GM12878 (cell line): ENCODE measurements at regions not wholly inside any gene's neighbourhood (a gene's known extent, or its start where the extent isn't known, plus 50 kb on each side); places are given as distances from the start of the nearest gene placed in this dataset.

Source experiments
- ATAC-seq: fragments of 200-7000 bp; cut with Tn5 transposase; 3 replicates; pipeline ENCODE4 v1.9.1; 2020; ENCODE audit warnings: mild to moderate bottlenecking, moderate library complexity
- BruUV-seq: library from RNA; stranded (reverse); fragments of 400-500 nt; replicated peaks from 2 replicates; lab custom pipeline; 2021; lab: Mats Ljungman, UMichigan
- CTCF ChIA-PET: fragments of 300-600 bp; sonication (Branson Sonifier 250); formaldehyde crosslinking; extraction: SDS; loops from one replicate; lab custom pipeline; 2021; ENCODE audit warnings: inconsistent platforms; lab: Yijun Ruan, JAX
- POLR2A ChIA-PET: fragments of 350-600 bp; formaldehyde crosslinking; extraction: SDS; loops from one replicate; lab custom pipeline; 2021; ENCODE audit warnings: inconsistent platforms; lab: Charles Lee
- RAD21 ChIA-PET: fragments of 300-600 bp; sonication (Branson Sonifier 250); formaldehyde crosslinking; loops from one replicate; lab custom pipeline; 2023; ENCODE audit warnings: antibody characterized with exemption; ENCODE audit not compliant: unreplicated experiment; lab: Charles Lee
- SMC1A ChIA-PET: fragments of 300-600 bp; sonication (Branson Sonifier 250); formaldehyde crosslinking; loops from one replicate; lab custom pipeline; 2023; ENCODE audit not compliant: unreplicated experiment, uncharacterized antibody; lab: Charles Lee
- DNase-seq: peaks from one replicate; pipeline ENCODE4 v3.0.0-alpha.2; 2011; ENCODE audit warnings: low read depth, low spot score
- FAIRE-seq: peaks from 3 replicates; lab custom pipeline; 2011; peaks lifted over from hg19 to GRCh38; lab: Jason Lieb, UNC
- H2AFZ ChIP-seq: 2 replicates; pipeline ENCODE4 v1.6.0; 2011; ENCODE audit warnings: low read depth, low read length, control low read depth; ENCODE audit not compliant: control insufficient read depth
- H3K27ac ChIP-seq: 2 replicates; pipeline ENCODE4 v1.5.1; 2011; ENCODE audit warnings: control low read depth; ENCODE audit not compliant: control insufficient read depth, insufficient read depth
- H3K27me3 ChIP-seq, 2 experiments: replicated peaks in 1 of 2; 2 replicates each; pipeline versions ENCODE4 v1.6.0 to v1.6.1; 2011; ENCODE audit warnings: low read length in 1 of 2; ENCODE audit not compliant: control insufficient read depth in 2 of 2, insufficient read depth in 2 of 2
- H3K36me3 ChIP-seq, 2 experiments: 2 replicates each; pipeline ENCODE4 v1.5.1; 2011; ENCODE audit warnings: low read length in 1 of 2; ENCODE audit not compliant: control insufficient read depth in 2 of 2, insufficient read depth in 2 of 2
- H3K4me1 ChIP-seq: 2 replicates; pipeline ENCODE4 v1.6.1; 2011; ENCODE audit warnings: mild to moderate bottlenecking, low read length, moderate library complexity, mixed read lengths; ENCODE audit not compliant: control insufficient read depth, insufficient read depth
- H3K4me2 ChIP-seq: 2 replicates; pipeline ENCODE4 v1.6.0; 2011; ENCODE audit warnings: control low read depth; ENCODE audit not compliant: control insufficient read depth, insufficient read depth
- H3K4me3 ChIP-seq: fragments of 200-600 bp; sonication (generic); 2 replicates; pipeline ENCODE4 v1.5.1; 2016
- H3K79me2 ChIP-seq: 2 replicates; pipeline ENCODE4 v1.6.0; 2011; ENCODE audit warnings: low read length; ENCODE audit not compliant: control insufficient read depth, insufficient read depth
- H3K9ac ChIP-seq: 2 replicates; pipeline ENCODE4 v1.8.0; 2011; ENCODE audit warnings: low read length, control low read depth, mixed read lengths; ENCODE audit not compliant: control insufficient read depth, insufficient read depth
- H3K9me3 ChIP-seq: replicated peaks from 3 replicates; pipeline ENCODE4 v1.5.1; 2011; ENCODE audit warnings: mild to moderate bottlenecking, low read length; ENCODE audit not compliant: control insufficient read depth, insufficient read depth
- H4K20me1 ChIP-seq: 2 replicates; pipeline ENCODE4 v1.6.0; 2011; ENCODE audit not compliant: control insufficient read depth, insufficient read depth
- FOXK2 ChIP-seq: fragments of 450-650 bp; IDR thresholded peaks from 2 replicates; pipeline ENCODE4 v1.6.1; 2017; ENCODE audit warnings: mild to moderate bottlenecking, moderate library complexity
- MEF2A ChIP-seq: IDR thresholded peaks from 2 replicates; pipeline ENCODE4 v1.6.1; 2011; ENCODE audit warnings: low read depth, mild to moderate bottlenecking, low read length, moderate library complexity; ENCODE audit not compliant: insufficient read depth
- RAD21 ChIP-seq: IDR thresholded peaks from 2 replicates; pipeline ENCODE4 v1.6.1; 2011; ENCODE audit warnings: mild to moderate bottlenecking, low read depth, low read length, moderate library complexity; ENCODE audit not compliant: insufficient read depth
- RB1 ChIP-seq: fragments of 450-650 bp; formaldehyde crosslinking; IDR thresholded peaks from 2 replicates; pipeline ENCODE4 v1.6.1; 2017; ENCODE audit warnings: mild to moderate bottlenecking, borderline replicate concordance
- RCOR1 ChIP-seq: conservative IDR thresholded peaks from 2 replicates; pipeline ENCODE4 v1.6.1; 2012; ENCODE audit warnings: low read depth, low read length, improper control_type of control experiment
- TCF7 ChIP-seq: IDR thresholded peaks from 2 replicates; pipeline ENCODE4 v1.6.1; 2014; ENCODE audit warnings: antibody characterized with exemption, borderline replicate concordance
- USF1 ChIP-seq: IDR thresholded peaks from 2 replicates; pipeline ENCODE4 v1.6.1; 2011; ENCODE audit warnings: borderline replicate concordance, low read depth, mild to moderate bottlenecking, moderate library complexity, mixed read lengths, low read length; ENCODE audit not compliant: insufficient read depth; ENCODE audit errors: extremely low read length
- ZBTB40 ChIP-seq: fragments of 450-650 bp; IDR thresholded peaks from 2 replicates; pipeline ENCODE4 v1.6.1; 2016; ENCODE audit warnings: mild to moderate bottlenecking, moderate library complexity, borderline replicate concordance
- ZNF592 ChIP-seq: fragments of 450-650 bp; IDR thresholded peaks from 2 replicates; pipeline ENCODE4 v1.6.1; 2017; ENCODE audit warnings: mild to moderate bottlenecking, moderate library complexity
- WGBS: methylation state at CpG from one replicate; pipeline ENCODE4 v1.1.6; 2016; ENCODE audit warnings: low lambda C conversion rate; ENCODE audit not compliant: insufficient replicate concordance, insufficient coverage; ENCODE audit errors: missing lambda C conversion rate; 5-methylcytosine and 5-hydroxymethylcytosine counted together
- in situ Hi-C: fragments of 300-500 bp; cut with MboI; formaldehyde crosslinking; loops from 9 replicates; pipeline ENCODE4 v1.14.3; 2018; ENCODE audit warnings: mixed read lengths
- intact Hi-C: fragments of 100-400 bp; cut with micrococcal nuclease; formaldehyde crosslinking; loops from one replicate; pipeline ENCODE4 v1.14.2; 2022; ENCODE audit not compliant: unreplicated experiment
- TF ChIP-seq, protein P1 (sequence below): fragments of 450-650 bp; IDR thresholded peaks from 2 replicates; pipeline ENCODE4 v1.6.1; 2017; ENCODE audit warnings: borderline replicate concordance
- TF ChIP-seq, protein P2 (sequence below): IDR thresholded peaks from 2 replicates; pipeline ENCODE4 v1.6.1; 2012; ENCODE audit warnings: low read depth, low read length, improper control_type of control experiment
- TF ChIP-seq, protein P3 (sequence below): IDR thresholded peaks from 2 replicates; pipeline ENCODE4 v1.6.1; 2012; ENCODE audit warnings: low read depth, low read length, improper control_type of control experiment

DNA sequence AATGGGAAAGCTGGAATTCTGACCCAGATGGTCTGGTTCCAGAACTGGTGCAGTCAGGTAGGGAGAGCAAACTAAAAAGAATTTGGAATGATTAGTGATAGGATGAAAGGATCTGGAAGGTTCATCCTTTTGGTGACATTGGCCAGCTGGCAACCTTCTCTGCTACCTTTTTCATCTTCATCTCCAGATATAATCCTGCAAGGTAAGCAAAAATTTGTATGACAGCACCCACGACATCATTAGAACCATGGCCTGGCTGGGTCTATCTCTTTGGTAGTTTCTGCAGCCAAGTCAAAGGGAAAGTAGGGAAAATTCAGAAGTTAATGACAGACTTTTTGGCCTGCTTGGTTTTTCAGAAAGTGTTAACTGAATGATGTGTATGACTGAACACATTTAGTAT, 188.9 kb upstream of the MALRD1 start:
- no peak overlapping the region for H3K4me3 ChIP-seq
- FAIRE-seq = no peak
- ChIA-PET CTCF (interaction anchor here (1.0 kb wide), 1 partner anchor 21 kb away, joined by 3 read pairs; no protein-coding TSS in a partner anchor), RAD21 (no interaction called here), SMC1A (no interaction called here), POLR2A (no interaction called here)
- H3K9ac ChIP-seq = no peak overlapping the region
- H3K4me2 ChIP-seq = no peak overlapping the region
- in situ Hi-C loops = no loop called here
- BruUV-seq = no TSS peak
- ATAC-seq = no peak
- intact Hi-C loops = no loop called here
- no peaks in the 10 kb centered on the region for H3K79me2 ChIP-seq
- DNase-seq = no peak
- no peaks in the 10 kb centered on the region for H4K20me1 ChIP-seq
- WGBS = 0% methylated on average over 1 of the region's 1 CpG
- H3K27me3 ChIP-seq = no peaks in the 10 kb centered on the region
- H3K27ac ChIP-seq = no peak overlapping the region
- H3K4me1 ChIP-seq = no peaks in the 10 kb centered on the region
- no peaks in the 10 kb centered on the region for H3K36me3 ChIP-seq
- no peak overlapping the region for H2AFZ ChIP-seq
- no peaks in the 10 kb centered on the region for H3K9me3 ChIP-seq
- TF ChIP-seq, protein P1, sequence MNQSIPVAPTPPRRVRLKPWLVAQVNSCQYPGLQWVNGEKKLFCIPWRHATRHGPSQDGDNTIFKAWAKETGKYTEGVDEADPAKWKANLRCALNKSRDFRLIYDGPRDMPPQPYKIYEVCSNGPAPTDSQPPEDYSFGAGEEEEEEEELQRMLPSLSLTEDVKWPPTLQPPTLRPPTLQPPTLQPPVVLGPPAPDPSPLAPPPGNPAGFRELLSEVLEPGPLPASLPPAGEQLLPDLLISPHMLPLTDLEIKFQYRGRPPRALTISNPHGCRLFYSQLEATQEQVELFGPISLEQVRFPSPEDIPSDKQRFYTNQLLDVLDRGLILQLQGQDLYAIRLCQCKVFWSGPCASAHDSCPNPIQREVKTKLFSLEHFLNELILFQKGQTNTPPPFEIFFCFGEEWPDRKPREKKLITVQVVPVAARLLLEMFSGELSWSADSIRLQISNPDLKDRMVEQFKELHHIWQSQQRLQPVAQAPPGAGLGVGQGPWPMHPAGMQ = no peak
- no peak for TF ChIP-seq FOXK2
- TF ChIP-seq USF1 = no peak
- no peak for TF ChIP-seq ZNF592
- TF ChIP-seq, protein P2, sequence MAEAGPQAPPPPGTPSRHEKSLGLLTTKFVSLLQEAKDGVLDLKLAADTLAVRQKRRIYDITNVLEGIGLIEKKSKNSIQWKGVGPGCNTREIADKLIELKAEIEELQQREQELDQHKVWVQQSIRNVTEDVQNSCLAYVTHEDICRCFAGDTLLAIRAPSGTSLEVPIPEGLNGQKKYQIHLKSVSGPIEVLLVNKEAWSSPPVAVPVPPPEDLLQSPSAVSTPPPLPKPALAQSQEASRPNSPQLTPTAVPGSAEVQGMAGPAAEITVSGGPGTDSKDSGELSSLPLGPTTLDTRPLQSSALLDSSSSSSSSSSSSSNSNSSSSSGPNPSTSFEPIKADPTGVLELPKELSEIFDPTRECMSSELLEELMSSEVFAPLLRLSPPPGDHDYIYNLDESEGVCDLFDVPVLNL = no peak
- TF ChIP-seq RAD21 = no peak
- no peak for TF ChIP-seq RB1
- no peak for TF ChIP-seq TCF7
- no peak for TF ChIP-seq RCOR1
- no peak for TF ChIP-seq MEF2A
- TF ChIP-seq ZBTB40 = no peak
- TF ChIP-seq, protein P3, sequence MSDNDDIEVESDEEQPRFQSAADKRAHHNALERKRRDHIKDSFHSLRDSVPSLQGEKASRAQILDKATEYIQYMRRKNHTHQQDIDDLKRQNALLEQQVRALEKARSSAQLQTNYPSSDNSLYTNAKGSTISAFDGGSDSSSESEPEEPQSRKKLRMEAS = no peak
